ENCODE measurements at regions not wholly inside any gene's neighbourhood (a gene's known extent, or its start where the extent isn't known, plus 50 kb on each side); places are given as distances from the start of the nearest gene placed in this dataset.

DNA sequence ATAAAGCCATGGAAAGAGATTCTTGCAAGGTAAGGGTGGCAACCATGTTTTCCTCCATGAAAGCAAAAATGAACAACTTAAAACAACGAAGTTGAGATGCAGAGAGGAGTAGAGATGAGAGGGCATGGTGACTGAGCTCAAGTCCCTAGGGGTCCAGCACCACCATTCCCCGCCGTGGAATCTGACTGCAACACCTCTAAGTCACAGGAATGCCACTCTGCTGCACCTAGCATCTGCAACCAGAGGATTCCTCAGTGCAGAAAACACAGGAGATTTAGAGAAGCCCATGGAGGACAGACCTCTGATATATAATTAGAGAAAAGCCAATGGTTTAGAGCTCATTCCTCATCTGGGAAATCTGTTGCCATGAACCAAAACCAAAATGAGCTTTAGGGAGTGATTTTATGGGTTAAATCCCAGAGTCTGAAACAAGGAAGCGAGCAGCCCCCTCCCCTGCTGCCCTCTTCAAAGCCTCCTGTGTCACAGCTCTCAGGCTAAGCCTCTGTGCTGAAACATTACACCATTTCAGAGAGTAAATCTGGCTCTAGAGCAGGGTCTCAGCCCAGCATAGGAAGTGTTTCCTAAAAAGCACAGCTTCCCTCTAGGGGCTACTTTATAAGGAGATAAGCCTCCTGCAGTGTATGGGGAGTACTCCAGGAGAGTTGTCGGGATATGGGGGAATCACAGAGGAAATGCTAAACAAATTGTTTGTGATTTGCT, 1043.6 kb downstream of the UQCRFS1 start:
- no peak for TF ChIP-seq POLR2A (IDR thresholded peaks at IDR 0.05)
- TF ChIP-seq, protein P1, sequence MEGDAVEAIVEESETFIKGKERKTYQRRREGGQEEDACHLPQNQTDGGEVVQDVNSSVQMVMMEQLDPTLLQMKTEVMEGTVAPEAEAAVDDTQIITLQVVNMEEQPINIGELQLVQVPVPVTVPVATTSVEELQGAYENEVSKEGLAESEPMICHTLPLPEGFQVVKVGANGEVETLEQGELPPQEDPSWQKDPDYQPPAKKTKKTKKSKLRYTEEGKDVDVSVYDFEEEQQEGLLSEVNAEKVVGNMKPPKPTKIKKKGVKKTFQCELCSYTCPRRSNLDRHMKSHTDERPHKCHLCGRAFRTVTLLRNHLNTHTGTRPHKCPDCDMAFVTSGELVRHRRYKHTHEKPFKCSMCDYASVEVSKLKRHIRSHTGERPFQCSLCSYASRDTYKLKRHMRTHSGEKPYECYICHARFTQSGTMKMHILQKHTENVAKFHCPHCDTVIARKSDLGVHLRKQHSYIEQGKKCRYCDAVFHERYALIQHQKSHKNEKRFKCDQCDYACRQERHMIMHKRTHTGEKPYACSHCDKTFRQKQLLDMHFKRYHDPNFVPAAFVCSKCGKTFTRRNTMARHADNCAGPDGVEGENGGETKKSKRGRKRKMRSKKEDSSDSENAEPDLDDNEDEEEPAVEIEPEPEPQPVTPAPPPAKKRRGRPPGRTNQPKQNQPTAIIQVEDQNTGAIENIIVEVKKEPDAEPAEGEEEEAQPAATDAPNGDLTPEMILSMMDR (IDR thresholded peaks at IDR 0.05), result no peak
